Mesothelial cell of epicardium (in vitro differentiated cells): ENCODE measurements at regions not wholly inside any gene's neighbourhood (a gene's known extent, or its start where the extent isn't known, plus 50 kb on each side); places are given as distances from the start of the nearest gene placed in this dataset.
"Not testable (repeated sequence)": the region's sequence is repeated elsewhere in the genome, so short reads cannot be mapped to it uniquely, and the experiment has no call there.

Source experiments
- DNase-seq, 2 experiments: peaks; one replicate each; pipeline ENCODE4 v3.0.0; 2021; ENCODE audit warnings: low spot score in 2 of 2; ENCODE audit not compliant: unreplicated experiment in 2 of 2
- H3K27ac Mint-ChIP-seq: 2 replicates; pipeline ENCODE4 v1.8.0; 2021; ENCODE audit warnings: mixed read lengths
- H3K27me3 Mint-ChIP-seq: 2 replicates; pipeline ENCODE4 v1.8.0; 2021; ENCODE audit warnings: low read depth, mixed read lengths
- H3K36me3 Mint-ChIP-seq: 2 replicates; pipeline ENCODE4 v1.8.0; 2021; ENCODE audit warnings: mixed read lengths
- H3K4me1 Mint-ChIP-seq: 2 replicates; pipeline ENCODE4 v1.8.0; 2021; ENCODE audit warnings: mixed read lengths
- H3K4me3 Mint-ChIP-seq: 2 replicates; pipeline ENCODE4 v1.8.0; 2021; ENCODE audit warnings: mild to moderate bottlenecking, moderate library complexity, mixed read lengths
- H3K9me3 Mint-ChIP-seq: 2 replicates; pipeline ENCODE4 v1.8.0; 2021; ENCODE audit warnings: mixed read lengths
- CTCF ChIP-seq: fragments of 200-600 bp; sonication (generic); IDR thresholded peaks from one replicate; pipeline ENCODE4 v1.5.0; 2021; ENCODE audit warnings: antibody characterized with exemption; ENCODE audit not compliant: unreplicated experiment

GRCh38 chr2:121833358-121833723, 77.9 kb downstream of the TSN start:
- H3K36me3 Mint-ChIP-seq: no peaks in the 10 kb centered on the region
- H3K27ac Mint-ChIP-seq: no peak overlapping the region
- peaks cover 6% of the 10 kb centered on the region for H3K4me1 Mint-ChIP-seq
- H3K9me3 Mint-ChIP-seq: peaks cover 8% of the 10 kb centered on the region
- TF ChIP-seq CTCF: no peak
- H3K27me3 Mint-ChIP-seq: peaks cover 16% of the 10 kb centered on the region
- no peak for DNase-seq
- H3K4me3 Mint-ChIP-seq: no peak overlapping the region

GRCh38 chr2:121836611-121837010, 81.2 kb downstream of the TSN start:
- Mint-ChIP-seq H3K9me3 (peaks cover 8% of the 10 kb centered on the region), H3K27ac (no peak overlapping the region), H3K36me3 (no peaks in the 10 kb centered on the region), H3K27me3 (peaks cover 21% of the 10 kb centered on the region), H3K4me3 (no peak overlapping the region), H3K4me1 (peaks cover 6% of the 10 kb centered on the region)
- TF ChIP-seq CTCF: no peak
- DNase-seq: no peak

- no peak for TF ChIP-seq CTCF
- no peaks in the 10 kb centered on the region for H3K36me3 Mint-ChIP-seq
- peaks cover 6% of the 10 kb centered on the region for H3K4me1 Mint-ChIP-seq
- no peak overlapping the region for H3K27ac Mint-ChIP-seq
- no peak overlapping the region for H3K4me3 Mint-ChIP-seq
- DNase-seq: no peak
- peaks cover 8% of the 10 kb centered on the region for H3K9me3 Mint-ChIP-seq
- H3K27me3 Mint-ChIP-seq: peaks cover 21% of the 10 kb centered on the region
These were observed 82.1 kb downstream of the TSN start for GRCh38 chr2:121837591-121837990.

- H3K4me3 Mint-ChIP-seq: no peak overlapping the region
These were observed 83.1 kb downstream of the TSN start for GRCh38 chr2:121838551-121838950.

GRCh38 chr2:121839584-121839983, 84.1 kb downstream of the TSN start:
- no peak for DNase-seq
- H3K4me1 Mint-ChIP-seq: peaks cover 6% of the 10 kb centered on the region
- H3K27ac Mint-ChIP-seq: no peak overlapping the region
- no peaks in the 10 kb centered on the region for H3K36me3 Mint-ChIP-seq
- H3K9me3 Mint-ChIP-seq: peaks cover 8% of the 10 kb centered on the region
- TF ChIP-seq CTCF: no peak
- peaks cover 38% of the 10 kb centered on the region for H3K27me3 Mint-ChIP-seq
- no peak overlapping the region for H3K4me3 Mint-ChIP-seq

More at GRCh38 chr2:121838551-121838950, 83.1 kb downstream of the TSN start:
- no peak for TF ChIP-seq CTCF
- peaks cover 8% of the 10 kb centered on the region for H3K9me3 Mint-ChIP-seq
- H3K4me1 Mint-ChIP-seq: peaks cover 6% of the 10 kb centered on the region
- no peak for DNase-seq
- H3K27me3 Mint-ChIP-seq: peaks cover 30% of the 10 kb centered on the region
- no peaks in the 10 kb centered on the region for H3K36me3 Mint-ChIP-seq
- no peak overlapping the region for H3K27ac Mint-ChIP-seq

- H3K4me3 Mint-ChIP-seq: no peak overlapping the region
These were observed 93.8 kb downstream of the TSN start for GRCh38 chr2:121849236-121849635.

GRCh38 chr2:121853149-121853548, 97.7 kb downstream of the TSN start:
- not testable (repeated sequence) for H3K4me3 Mint-ChIP-seq
- H3K9me3 Mint-ChIP-seq: peaks cover 13% of the 10 kb centered on the region

More at GRCh38 chr2:121849236-121849635, 93.8 kb downstream of the TSN start:
- H3K27me3 Mint-ChIP-seq: peaks cover 39% of the 10 kb centered on the region
- no peak for TF ChIP-seq CTCF
- H3K27ac Mint-ChIP-seq: no peak overlapping the region
- no peak for DNase-seq
- no peaks in the 10 kb centered on the region for H3K36me3 Mint-ChIP-seq
- H3K4me1 Mint-ChIP-seq: no peaks in the 10 kb centered on the region
- H3K9me3 Mint-ChIP-seq: peaks cover 4% of the 10 kb centered on the region

More at GRCh38 chr2:121853149-121853548, 97.7 kb downstream of the TSN start:
- DNase-seq, H3K4me1 Mint-ChIP-seq, H3K27ac Mint-ChIP-seq, H3K36me3 Mint-ChIP-seq: not testable (repeated sequence)
- peaks cover 40% of the 10 kb centered on the region for H3K27me3 Mint-ChIP-seq
